IMR-90 (cell line): ENCODE measurements at regions not wholly inside any gene's neighbourhood (a gene's known extent, or its start where the extent isn't known, plus 50 kb on each side); places are given as distances from the start of the nearest gene placed in this dataset.

Experiments used
- ATAC-seq: fragments of 200-7000 bp; cut with Tn5 transposase; 2 replicates; pipeline ENCODE4 v1.9.1; 2020; ENCODE audit warnings: low read depth, mild to moderate bottlenecking, moderate library complexity
- BruUV-seq: library from RNA; stranded (reverse); fragments of 400-500 nt; replicated peaks from 2 replicates; lab custom pipeline; 2021; lab: Mats Ljungman, UMichigan
- CTCF ChIA-PET: fragments of 300-600 bp; formaldehyde crosslinking; extraction: SDS; loops from one replicate; lab custom pipeline; 2021; ENCODE audit warnings: antibody characterized with exemption; lab: Yijun Ruan, JAX
- POLR2A ChIA-PET: fragments of 300-600 bp; sonication (Branson Sonifier 250); formaldehyde crosslinking; loops from one replicate; lab custom pipeline; 2022; ENCODE audit warnings: antibody characterized with exemption; ENCODE audit not compliant: unreplicated experiment; lab: Charles Lee
- DNase-seq: peaks from one replicate; pipeline ENCODE4 v3.0.0; 2013
- H2AFZ ChIP-seq: replicated peaks from 2 replicates; pipeline ENCODE3; 2013; ENCODE audit warnings: low read length, mild to moderate bottlenecking; ENCODE audit not compliant: poor library complexity
- H2AK5ac ChIP-seq: 2 replicates; pipeline ENCODE4 v1.6.1; 2013; ENCODE audit warnings: low read depth, low read length, inconsistent platforms
- H2AK9ac ChIP-seq: replicated peaks from 2 replicates; pipeline ENCODE3; 2013; ENCODE audit warnings: mild to moderate bottlenecking, low read depth, low read length, moderate library complexity; ENCODE audit not compliant: poor library complexity
- H2BK120ac ChIP-seq: 2 replicates; pipeline ENCODE4 v1.6.1; 2013; ENCODE audit warnings: low read depth, low read length, inconsistent platforms
- H2BK15ac ChIP-seq: 3 replicates; pipeline ENCODE4 v1.6.1; 2013; ENCODE audit warnings: low read depth, low read length, inconsistent platforms
- H2BK20ac ChIP-seq: 2 replicates; pipeline ENCODE4 v1.6.1; 2013; ENCODE audit warnings: low read depth, mild to moderate bottlenecking, inconsistent platforms, low read length, moderate library complexity
- H2BK5ac ChIP-seq: 2 replicates; pipeline ENCODE4 v1.6.1; 2013; ENCODE audit warnings: mild to moderate bottlenecking, low read depth, low read length, inconsistent platforms; ENCODE audit not compliant: poor library complexity, severe bottlenecking
- H3K14ac ChIP-seq: replicated peaks from 2 replicates; pipeline ENCODE4 v1.6.1; 2013; ENCODE audit warnings: low read depth, low read length, inconsistent platforms
- H3K18ac ChIP-seq: 2 replicates; pipeline ENCODE4 v1.6.1; 2013; ENCODE audit warnings: low read depth, low read length, control low read depth
- H3K23ac ChIP-seq: 2 replicates; pipeline ENCODE4 v1.6.1; 2013; ENCODE audit warnings: low read depth, low read length, inconsistent platforms
- H3K27ac ChIP-seq: 2 replicates; pipeline ENCODE4 v1.5.1; 2013; ENCODE audit warnings: mild to moderate bottlenecking, control low read depth, low read length; ENCODE audit not compliant: insufficient read depth
- H3K27me3 ChIP-seq: 2 replicates; pipeline ENCODE4 v1.6.1; 2013; ENCODE audit warnings: low read length; ENCODE audit not compliant: control insufficient read depth, insufficient read depth
- H3K36me3 ChIP-seq: 2 replicates; pipeline ENCODE4 v1.6.1; 2013; ENCODE audit warnings: low read length, mixed read lengths; ENCODE audit not compliant: control insufficient read depth, insufficient read depth
- H3K4ac ChIP-seq: 2 replicates; pipeline ENCODE4 v1.6.1; 2013; ENCODE audit warnings: low read depth, low read length, inconsistent platforms
- H3K4me1 ChIP-seq: 2 replicates; pipeline ENCODE4 v1.6.1; 2013; ENCODE audit warnings: low read length, mixed read lengths; ENCODE audit not compliant: control insufficient read depth, insufficient read depth
- H3K4me2 ChIP-seq: 2 replicates; pipeline ENCODE4 v1.6.1; 2013; ENCODE audit warnings: low read depth, mild to moderate bottlenecking, control low read depth, low read length, moderate library complexity
- H3K4me3 ChIP-seq: 2 replicates; pipeline ENCODE4 v1.5.1; 2013; ENCODE audit warnings: low read depth, mild to moderate bottlenecking, control low read depth, low read length, moderate library complexity; ENCODE audit not compliant: insufficient read depth
- H3K56ac ChIP-seq: 2 replicates; pipeline ENCODE4 v1.6.1; 2013; ENCODE audit warnings: low read length, inconsistent platforms; ENCODE audit not compliant: insufficient read depth; ENCODE audit errors: extremely low read depth
- H3K79me1 ChIP-seq, 2 experiments: 2 replicates each; pipeline ENCODE4 v1.6.1; 2013; ENCODE audit warnings: low read length in 2 of 2, inconsistent platforms in 1 of 2, low read depth in 1 of 2
- H3K9ac ChIP-seq: 2 replicates; pipeline ENCODE4 v1.6.1; 2013; ENCODE audit warnings: low read depth, low read length, control low read depth
- H3K9me1 ChIP-seq: 2 replicates; pipeline ENCODE4 v1.6.1; 2013; ENCODE audit warnings: low read length, inconsistent platforms; ENCODE audit not compliant: insufficient read depth
- H3K9me3 ChIP-seq: 2 replicates; pipeline ENCODE4 v1.6.1; 2013; ENCODE audit warnings: low read length; ENCODE audit not compliant: control insufficient read depth, insufficient read depth
- H4K20me1 ChIP-seq: 2 replicates; pipeline ENCODE4 v1.6.1; 2013; ENCODE audit warnings: low read length, inconsistent platforms; ENCODE audit not compliant: insufficient read depth
- H4K5ac ChIP-seq: 2 replicates; pipeline ENCODE4 v1.6.1; 2013; ENCODE audit warnings: mild to moderate bottlenecking, low read depth, low read length, control low read depth
- H4K8ac ChIP-seq, 2 experiments: 2 replicates each; pipeline ENCODE4 v1.6.1; 2013; ENCODE audit warnings: low read depth in 2 of 2, low read length in 2 of 2, control low read depth in 1 of 2, inconsistent platforms in 1 of 2
- H4K91ac ChIP-seq: 2 replicates; pipeline ENCODE4 v1.6.1; 2013; ENCODE audit warnings: low read depth, low read length, inconsistent platforms; ENCODE audit not compliant: insufficient read depth
- BHLHE40 ChIP-seq: fragments of 150-350 bp; IDR thresholded peaks from 2 replicates; pipeline ENCODE4 v1.6.1; 2016; ENCODE audit warnings: mild to moderate bottlenecking, low read depth, low read length
- CHD1 ChIP-seq: IDR thresholded peaks from 2 replicates; pipeline ENCODE4 v1.6.1; 2012; ENCODE audit warnings: low read depth, low read length, improper control_type of control experiment
- CTCF ChIP-seq: conservative IDR thresholded peaks from 2 replicates; pipeline ENCODE4 v1.5.1; 2012; ENCODE audit warnings: mild to moderate bottlenecking, low read depth, low read length, improper control_type of control experiment
- NFE2L2 ChIP-seq: fragments of 150-350 bp; IDR thresholded peaks from 2 replicates; pipeline ENCODE4 v1.6.1; 2016; ENCODE audit warnings: low read depth, mild to moderate bottlenecking, low read length
- POLR2A ChIP-seq: IDR thresholded peaks from 2 replicates; pipeline ENCODE4 v1.6.1; 2012; ENCODE audit warnings: mild to moderate bottlenecking, low read depth, low read length
- RCOR1 ChIP-seq: IDR thresholded peaks from 2 replicates; pipeline ENCODE4 v1.6.1; 2012; ENCODE audit warnings: mild to moderate bottlenecking, low read length, improper control_type of control experiment; ENCODE audit not compliant: insufficient replicate concordance
- SMC3 ChIP-seq: fragments of 150-350 bp; IDR thresholded peaks from 2 replicates; pipeline ENCODE4 v1.6.1; 2016; ENCODE audit warnings: low read depth, mild to moderate bottlenecking, antibody characterized with exemption, low read length, moderate library complexity
- USF2 ChIP-seq: fragments of 150-350 bp; IDR thresholded peaks from 2 replicates; pipeline ENCODE4 v1.6.1; 2017; ENCODE audit warnings: mild to moderate bottlenecking, antibody characterized with exemption, low read length, low read depth
- WGBS, 2 experiments: methylation state at CpG; one replicate each; pipeline versions ENCODE4 v1.1.5 to v1.1.7; 2013; ENCODE audit warnings: missing lambda C conversion rate in 2 of 2; ENCODE audit not compliant: insufficient read length in 1 of 2; ENCODE audit errors: extremely low coverage in 2 of 2; 5-methylcytosine and 5-hydroxymethylcytosine counted together
- dilution Hi-C: fragments of 300-500 bp; cut with HindIII; formaldehyde crosslinking; loops from one replicate; pipeline ENCODE4 v1.14.3; 2018; ENCODE audit warnings: low sequenced_read_pairs; ENCODE audit not compliant: unreplicated experiment
- in situ Hi-C: fragments of 300-500 bp; cut with MboI; formaldehyde crosslinking; loops from 3 replicates; pipeline ENCODE4 v1.14.3; 2019; ENCODE audit warnings: low sequenced_read_pairs, inconsistent platforms, mixed read lengths
- intact Hi-C: fragments of 100-400 bp; cut with micrococcal nuclease; formaldehyde crosslinking; loops from 2 replicates; pipeline ENCODE4 v1.10.0; 2022

- H2BK5ac ChIP-seq, result no peak overlapping the region
- H3K4ac ChIP-seq, result no peak overlapping the region
- no peak overlapping the region for H3K14ac ChIP-seq
- H2BK20ac ChIP-seq, result no peak overlapping the region
- H4K5ac ChIP-seq, result no peak overlapping the region
- H4K8ac ChIP-seq, result no peak overlapping the region
- H3K4me1 ChIP-seq, result peaks cover 2% of the 10 kb centered on the region
- H3K56ac ChIP-seq, result no peak overlapping the region
- H2AFZ ChIP-seq, result no peak overlapping the region
- H2AK5ac ChIP-seq, result no peak overlapping the region
- ChIA-PET CTCF (no interaction called here), POLR2A (no interaction called here)
- dilution Hi-C loops (no loop called here), intact Hi-C loops (no loop called here), in situ Hi-C loops (no loop called here)
- no peak overlapping the region for H3K9ac ChIP-seq
- H3K9me1 ChIP-seq, result no peaks in the 10 kb centered on the region
- BruUV-seq, result no TSS peak
- ATAC-seq (no peak), DNase-seq (no peak)
- H3K36me3 ChIP-seq, result peaks cover 9% of the 10 kb centered on the region
- H3K9me3 ChIP-seq, result no peaks in the 10 kb centered on the region
- TF ChIP-seq NFE2L2, result no peak
- TF ChIP-seq RCOR1, result no peak
- TF ChIP-seq POLR2A, result no peak
- TF ChIP-seq USF2, result no peak
- no peak for TF ChIP-seq BHLHE40
- no peak for TF ChIP-seq CHD1
- no peak for TF ChIP-seq CTCF
- no peak for TF ChIP-seq SMC3
- H3K79me1 ChIP-seq, result peaks cover 22 to 25% of the 10 kb centered on the region in 2 experiments
- no peaks in the 10 kb centered on the region for H4K20me1 ChIP-seq
- no peak overlapping the region for H2BK15ac ChIP-seq
- WGBS, 2 experiments, result no CpG with 5 or more reads among the region's 4 CpGs
- no peak overlapping the region for H3K27ac ChIP-seq
- H3K27me3 ChIP-seq, result no peaks in the 10 kb centered on the region
- H2BK120ac ChIP-seq, result no peak overlapping the region
- H2AK9ac ChIP-seq, result no peak overlapping the region
- H3K23ac ChIP-seq, result no peak overlapping the region
- H3K4me2 ChIP-seq, result no peak overlapping the region
- H3K4me3 ChIP-seq, result no peak overlapping the region
- no peak overlapping the region for H3K18ac ChIP-seq
- no peak overlapping the region for H4K91ac ChIP-seq
Observed at GRCh38 chr17:63267846-63268245, 178.3 kb downstream of the CYB561 start.
